Activated CD8-positive, alpha-beta memory T cell treated with anti-CD3 and anti-CD28 coated beads for 4 hours (primary cell): ENCODE measurements at regions not wholly inside any gene's neighbourhood (a gene's known extent, or its start where the extent isn't known, plus 50 kb on each side); places are given as distances from the start of the nearest gene placed in this dataset.
"Not testable (repeated sequence)": the region's sequence is repeated elsewhere in the genome, so short reads cannot be mapped to it uniquely, and the experiment has no call there.

Experiments used
- DNase-seq, 2 donors: peaks; one replicate each; pipeline ENCODE4 v3.0.0-alpha.2; 2020; ENCODE audit warnings: low read depth in 2 of 2

DNA sequence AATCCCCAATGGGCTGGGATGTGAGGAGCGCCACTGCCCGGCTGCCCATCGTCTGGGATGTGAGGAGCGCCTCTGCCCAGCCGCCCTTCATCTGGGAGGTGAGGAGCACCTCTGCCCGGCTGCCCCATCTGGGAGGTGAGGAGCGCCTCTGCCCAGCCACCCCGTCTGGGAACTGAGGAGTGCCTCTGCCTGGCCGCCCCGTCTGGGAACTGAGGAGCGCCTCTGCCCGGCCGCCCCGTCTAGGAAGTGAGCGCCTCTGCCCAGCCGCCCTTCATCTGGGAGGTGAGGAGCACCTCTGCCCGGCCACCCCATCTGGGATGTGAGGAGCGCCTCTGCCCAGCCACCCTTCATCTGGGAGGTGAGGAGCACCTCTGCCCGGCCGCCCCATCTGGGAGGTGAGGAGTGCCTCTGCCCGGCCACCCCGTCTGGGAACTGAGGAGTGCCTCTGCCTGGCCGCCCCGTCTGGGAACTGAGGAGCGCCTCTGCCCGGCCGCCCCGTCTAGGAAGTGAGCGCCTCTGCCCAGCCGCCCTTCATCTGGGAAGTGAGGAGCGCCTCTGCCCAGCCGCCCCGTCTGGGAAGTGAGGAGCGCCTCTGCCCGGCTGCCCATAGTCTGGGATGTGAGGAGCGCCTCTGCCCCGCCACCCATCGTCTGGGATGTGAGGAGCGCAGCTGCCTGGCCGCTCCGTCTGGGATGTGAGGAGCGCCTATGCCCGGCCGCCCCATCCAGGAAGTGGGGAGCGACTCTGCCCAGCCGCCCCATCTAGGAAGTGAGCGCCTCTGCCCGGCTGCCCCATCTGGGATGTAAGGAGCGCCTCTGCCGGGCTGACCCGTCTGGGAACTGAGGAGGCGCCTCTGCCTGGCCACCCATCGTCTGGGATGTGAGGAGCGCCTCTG, 1085.7 kb downstream of the TYW1 start:
- DNase-seq = not testable (repeated sequence)

DNA sequence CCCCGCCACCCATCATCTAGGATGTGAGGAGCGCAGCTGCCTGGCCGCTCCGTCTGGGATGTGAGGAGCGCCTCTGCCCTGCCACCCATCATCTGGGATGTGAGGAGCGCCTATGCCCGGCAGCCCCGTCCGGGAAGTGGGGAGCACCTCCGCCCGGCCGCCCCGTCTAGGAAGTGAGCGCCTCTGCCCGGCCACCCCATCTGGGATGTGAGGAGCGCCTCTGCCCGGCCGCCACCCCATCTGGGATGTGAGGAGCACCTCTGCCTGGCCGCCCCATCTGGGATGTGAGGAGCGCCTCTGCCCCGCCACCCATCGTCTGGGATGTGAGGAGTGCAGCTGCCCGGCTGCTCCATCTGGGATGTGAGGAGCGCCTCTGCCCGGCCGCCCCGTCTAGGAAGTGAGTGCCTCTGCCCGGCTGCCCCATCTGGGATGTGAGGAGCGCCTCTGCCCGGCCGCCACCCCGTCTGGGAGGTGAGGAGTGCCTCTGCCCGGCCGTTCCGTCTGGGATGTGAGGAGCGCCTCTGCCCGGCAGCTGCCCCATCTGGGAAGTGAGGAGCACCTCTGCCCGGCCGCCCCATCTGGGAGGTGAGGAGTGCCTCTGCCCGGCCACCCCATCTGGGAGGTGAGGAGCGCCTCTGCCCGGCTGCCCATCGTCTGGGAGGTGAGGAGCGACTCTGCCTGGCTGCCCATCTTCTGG, 1086.5 kb downstream of the TYW1 start:
- not testable (repeated sequence) for DNase-seq

DNA sequence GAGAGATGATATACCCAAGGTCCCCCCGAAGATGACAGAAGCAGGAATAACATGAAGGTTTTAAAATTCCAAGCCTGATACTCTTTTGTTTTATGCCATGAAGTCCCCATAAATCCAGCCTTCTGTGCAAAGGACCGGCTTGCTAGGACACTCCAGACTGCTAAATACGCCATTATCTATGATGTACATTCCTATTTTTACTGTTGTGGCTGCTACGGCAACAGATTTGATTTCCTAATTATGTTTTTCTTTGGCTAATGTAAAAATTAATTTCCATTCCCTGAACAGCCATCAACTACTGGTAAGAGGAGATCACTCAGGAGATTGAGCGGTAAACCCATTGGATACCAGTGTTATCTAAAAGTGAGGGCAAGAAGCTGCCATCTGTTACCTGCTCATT, 1090.8 kb downstream of the TYW1 start:
- DNase-seq = no peak

DNA sequence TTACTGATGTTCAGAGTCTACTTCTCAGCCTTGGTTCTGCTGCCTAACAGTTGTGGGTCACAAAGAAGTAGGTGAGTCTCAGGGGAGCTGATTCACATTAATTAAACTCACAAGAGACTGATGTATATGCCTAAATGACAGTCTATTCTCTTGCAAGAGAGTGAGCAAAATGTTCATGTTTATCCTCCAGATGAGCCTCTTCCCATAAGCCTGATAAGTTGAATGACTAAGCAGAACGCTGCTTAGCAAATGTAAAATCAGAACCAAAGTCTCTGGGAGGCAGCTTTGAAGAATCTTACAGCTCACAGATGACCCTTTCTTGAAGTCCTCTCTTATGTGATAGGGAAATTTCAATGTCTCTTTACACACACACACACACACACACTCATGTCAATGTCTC, 1092.2 kb downstream of the TYW1 start:
- no peak for DNase-seq

DNA sequence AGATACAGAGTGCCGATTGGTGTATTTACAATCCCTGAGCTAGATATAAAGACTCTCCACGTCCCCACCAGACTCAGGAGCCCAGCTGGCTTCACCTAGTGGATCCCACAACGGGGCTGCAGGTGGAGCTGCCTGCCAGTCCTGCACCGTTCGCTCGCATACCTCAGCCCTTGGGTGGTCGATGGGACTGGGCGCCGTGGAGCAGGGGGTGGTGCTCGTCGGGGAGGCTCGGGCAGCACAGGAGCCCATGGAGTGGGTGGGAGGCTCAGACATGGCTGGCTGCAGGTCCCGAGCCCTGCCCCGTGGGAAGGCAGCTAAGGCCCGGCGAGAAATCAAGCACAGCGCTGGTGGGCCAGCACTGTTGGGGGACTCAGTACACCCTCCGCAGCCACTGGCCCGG, 1093.6 kb downstream of the TYW1 start:
- not testable (repeated sequence) for DNase-seq

DNA sequence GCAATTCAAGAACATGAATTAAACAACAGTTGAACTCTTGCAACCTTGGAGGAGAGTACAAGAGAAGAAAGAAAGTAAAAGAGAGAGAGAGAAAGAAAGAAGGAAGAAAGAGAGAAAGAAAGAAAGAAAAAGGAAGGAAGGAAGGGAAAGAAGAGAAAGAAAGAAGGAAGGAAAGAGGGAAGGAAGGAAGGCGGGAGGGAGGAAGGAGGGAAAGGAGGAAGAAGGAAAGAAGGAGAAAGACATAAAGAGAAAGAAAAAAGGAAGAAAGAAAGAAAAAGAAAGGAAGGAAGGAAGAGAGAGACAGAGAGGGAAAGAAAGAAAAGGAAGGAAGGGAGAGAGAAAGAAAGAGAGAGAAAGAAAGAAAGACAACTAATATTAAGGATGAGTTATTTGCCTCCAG, 1106.7 kb downstream of the TYW1 start:
- no peak for DNase-seq

DNA sequence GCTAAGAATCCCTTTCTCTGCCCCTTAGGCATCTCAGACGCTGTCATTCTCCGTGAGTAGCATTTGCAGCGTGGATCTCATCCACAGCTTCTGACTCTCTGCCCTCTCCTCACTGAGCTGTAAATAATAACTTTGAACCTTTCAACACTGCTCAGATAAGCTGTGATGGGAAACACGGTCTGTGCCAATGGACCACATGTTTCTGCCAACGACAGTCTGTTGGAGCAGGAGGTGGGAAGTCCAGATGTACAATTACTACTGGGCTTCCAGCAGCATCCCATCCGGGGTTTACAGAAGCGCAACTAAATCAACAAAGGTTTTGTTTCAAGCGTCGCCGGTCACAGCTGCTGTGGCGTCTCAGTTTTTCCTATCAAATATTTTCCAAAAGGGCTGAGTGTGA, 1110.6 kb downstream of the TYW1 start:
- DNase-seq = no peak

DNA sequence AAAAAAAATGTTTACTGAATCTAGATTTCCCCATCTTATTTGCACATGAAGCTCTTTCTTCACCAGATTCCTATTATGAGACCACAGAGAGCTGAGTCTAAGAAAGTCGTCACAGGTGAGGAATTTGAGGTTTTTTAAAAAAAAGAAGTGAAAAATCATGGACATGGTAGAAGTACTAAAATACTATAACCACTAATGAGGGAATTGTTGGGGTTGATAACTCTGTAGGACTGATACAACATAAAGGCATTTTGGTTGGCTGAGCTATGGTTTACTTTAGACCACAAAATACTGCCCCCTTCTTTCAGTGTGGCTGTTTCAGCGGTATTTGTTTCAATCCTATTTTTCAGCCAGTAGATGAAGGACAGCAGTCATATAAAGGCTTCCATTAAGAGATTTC, 1111.3 kb downstream of the TYW1 start:
- DNase-seq = no peak

DNA sequence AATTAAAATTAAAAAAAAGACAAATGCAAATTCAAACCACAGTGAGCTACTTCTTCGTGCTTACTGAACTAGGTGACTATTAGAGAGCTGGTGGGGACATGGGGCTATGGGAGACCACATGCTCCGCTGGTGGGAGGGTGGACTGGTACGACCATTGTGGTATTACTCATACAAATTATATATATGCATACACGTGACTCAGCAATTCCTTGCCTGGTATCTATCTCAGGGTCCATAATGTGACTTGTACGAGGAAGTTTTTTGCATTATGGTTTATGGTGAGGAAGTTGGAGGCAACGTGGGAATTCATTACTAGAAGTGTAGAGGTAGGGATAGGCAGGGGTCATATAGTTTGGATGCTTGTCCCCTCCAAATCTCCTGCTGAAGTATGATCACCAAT, 1112.7 kb downstream of the TYW1 start:
- DNase-seq = no peak

DNA sequence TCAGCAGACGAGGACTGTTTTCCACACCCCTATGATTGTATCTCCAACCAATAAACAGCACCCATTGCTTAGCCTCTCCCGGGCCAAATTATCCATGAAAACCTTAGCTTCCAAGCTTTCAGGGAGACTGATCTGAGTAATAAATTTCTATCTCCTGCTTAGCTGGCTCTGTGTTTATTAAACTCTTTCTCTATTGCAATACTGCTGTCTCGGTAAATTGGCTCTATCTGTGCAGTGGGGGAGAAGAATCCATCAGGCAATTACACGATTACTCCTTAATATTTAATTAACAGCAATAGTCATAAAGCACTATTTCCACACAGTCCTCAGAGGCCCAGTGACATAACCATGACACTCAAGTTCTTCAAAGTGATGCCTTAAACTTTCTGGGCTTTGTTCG, 1122.8 kb downstream of the TYW1 start:
- DNase-seq = no peak

DNA sequence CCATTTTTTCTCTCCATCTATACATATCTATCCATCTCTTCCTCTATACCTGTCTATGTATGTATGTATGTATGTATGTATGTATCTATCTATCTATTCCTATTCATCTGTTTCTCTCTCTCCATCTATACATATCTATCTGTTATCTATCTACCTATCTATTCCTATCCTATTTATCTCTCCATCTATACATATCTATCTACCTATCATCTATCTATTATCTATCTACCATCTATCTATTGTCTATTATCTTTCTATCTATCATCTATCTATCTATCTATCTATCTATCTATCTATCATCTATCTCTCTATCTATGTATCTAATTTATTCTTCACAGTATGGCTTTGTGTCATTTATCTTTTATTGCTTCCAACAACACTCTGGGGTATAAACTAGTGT, 1124.4 kb downstream of the TYW1 start:
- DNase-seq = no peak

DNA sequence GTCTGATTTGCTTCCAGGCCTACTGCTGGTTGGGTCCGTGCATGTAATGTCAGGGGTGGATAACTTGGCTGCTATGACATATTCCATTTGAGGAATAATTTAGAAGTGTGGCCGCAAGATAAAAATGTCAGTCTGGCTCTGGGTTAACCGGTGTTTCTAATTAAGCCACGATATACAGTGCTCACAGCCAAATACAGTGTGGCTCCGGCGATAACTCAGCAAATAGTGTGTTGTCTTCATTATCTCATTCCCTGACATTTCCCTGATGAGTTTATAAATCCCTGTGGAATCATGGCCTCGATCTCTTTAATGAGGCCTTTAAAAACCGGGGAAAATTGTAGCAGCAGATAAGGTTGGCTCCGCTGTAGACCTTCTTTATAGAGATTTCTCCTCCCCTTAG, 1125.0 kb downstream of the TYW1 start:
- no peak for DNase-seq

DNA sequence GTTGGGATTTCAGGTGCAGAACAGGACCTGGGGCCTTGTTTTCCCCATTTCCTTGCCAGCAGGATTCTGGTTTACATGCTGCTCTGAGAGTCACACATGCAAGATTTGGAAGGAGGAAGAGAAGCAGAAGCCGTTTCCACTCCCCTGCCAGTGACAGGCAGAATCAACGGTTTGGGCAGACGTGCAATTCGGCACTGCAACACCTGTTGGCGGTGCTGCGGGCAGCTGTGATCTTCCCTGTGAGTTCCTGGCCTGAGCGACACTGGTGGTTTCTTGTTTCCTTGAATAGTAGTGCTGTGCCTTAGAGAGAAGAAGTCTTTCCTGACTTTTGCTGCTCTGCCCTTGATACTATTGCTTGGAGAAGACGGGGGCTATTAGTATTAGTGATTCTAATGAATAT, 1126.2 kb downstream of the TYW1 start:
- no peak for DNase-seq

DNA sequence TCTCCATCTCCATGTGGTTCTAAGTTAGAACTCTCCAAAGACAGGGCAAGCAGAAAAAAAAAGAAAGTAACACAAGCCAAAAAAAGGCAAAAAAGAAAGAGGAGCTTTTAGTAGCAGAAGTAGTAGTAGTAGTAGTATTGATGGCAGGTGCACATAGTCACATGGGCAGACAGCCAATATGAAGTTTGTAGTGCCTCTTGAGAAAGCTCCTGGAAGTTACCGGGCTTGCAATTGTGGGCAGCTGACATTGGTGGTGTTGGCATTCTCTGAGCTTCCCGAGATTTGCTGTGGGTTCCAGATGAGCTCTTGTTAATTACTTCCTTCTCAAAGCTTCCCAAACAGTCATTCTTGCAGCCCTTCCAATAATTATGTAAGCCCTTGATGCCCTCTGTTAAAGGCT, 1128.5 kb downstream of the TYW1 start:
- no peak for DNase-seq

DNA sequence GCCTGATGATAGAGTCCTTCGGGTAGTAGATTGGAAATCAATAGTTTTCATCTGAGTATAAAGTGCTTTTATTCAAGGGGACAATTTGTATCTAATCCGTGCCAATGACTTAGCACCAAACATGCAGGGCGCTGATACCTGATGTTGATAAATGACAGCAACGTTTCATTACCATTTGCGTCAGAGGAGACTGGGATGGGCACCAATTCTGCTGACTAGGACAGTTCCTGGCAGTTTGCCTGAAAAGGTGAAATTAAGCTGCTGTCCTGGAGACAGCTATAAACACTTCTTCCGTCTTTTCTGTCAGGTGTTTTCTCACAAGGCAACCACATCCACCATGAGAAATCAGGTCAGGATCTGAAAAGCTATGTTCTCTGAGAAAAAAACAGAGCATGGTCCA, 1136.4 kb downstream of the TYW1 start:
- DNase-seq = no peak

DNA sequence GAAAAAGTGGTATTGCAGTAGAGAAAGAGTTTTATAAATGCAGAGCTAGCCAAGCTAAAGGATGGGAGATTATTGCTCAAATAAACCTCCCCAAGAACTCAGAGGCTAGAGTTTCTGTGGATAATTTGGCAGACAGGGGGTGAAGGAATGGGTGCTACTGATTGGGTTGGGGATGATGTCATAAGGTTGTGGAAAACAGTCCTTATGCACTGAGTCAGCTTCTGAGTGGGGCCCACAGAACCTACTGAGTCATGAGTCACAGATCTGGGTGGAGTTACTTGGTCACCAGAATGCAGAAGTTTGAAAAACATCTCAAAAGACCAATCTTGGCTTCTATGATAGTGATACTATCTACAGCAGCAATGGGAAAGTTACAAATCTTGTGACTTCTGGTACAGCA, 1146.7 kb downstream of the TYW1 start:
- no peak for DNase-seq

DNA sequence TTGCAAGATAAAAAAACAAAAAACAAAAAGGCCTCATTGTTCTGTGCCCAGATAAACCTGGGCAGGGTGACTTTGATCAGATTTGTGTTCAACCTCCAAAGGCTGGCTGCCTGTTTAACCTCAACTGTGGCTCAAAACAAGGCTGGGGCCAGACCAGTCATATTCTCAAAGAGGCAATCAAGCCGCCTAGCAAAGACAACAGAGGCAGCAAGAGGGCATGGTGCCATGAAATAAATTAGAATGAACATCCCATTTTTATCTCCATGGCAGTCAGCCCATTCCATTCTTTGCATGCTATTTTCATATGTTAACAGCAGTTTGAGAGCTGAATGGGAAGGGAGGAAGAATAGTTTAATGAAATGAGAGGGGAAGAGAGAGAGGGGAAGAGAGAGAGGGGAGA, 1150.3 kb downstream of the TYW1 start:
- no peak for DNase-seq

DNA sequence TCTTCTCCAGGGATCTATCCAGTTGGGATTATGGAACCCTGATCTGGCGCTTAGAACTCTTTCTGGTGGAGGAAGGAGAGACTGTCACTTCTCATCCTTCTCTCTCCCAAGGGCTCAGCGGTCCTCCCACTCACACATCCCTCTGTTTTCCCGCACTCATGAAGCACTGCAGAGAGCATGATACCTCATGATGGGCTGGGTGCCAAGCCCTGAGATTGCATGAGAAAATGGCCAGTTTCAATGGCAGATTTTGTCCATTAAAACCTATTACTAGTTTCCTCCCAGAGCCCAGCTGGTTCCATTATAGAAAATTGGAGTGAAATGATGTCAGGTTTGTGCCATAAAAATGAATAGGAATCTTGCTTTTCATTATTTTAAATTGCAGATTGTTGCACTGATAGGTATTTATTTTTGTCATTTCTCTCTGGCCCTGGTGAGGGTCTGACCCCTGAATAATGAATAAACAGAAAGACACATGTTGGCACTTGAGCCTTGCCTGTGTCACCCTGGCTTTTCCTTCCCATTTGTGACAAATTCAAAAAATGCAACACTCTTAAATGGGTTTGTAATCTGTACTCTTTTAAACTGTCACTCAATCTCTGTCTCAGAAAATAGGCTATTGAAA, 1151.1 kb downstream of the TYW1 start:
- DNase-seq = no peak

DNA sequence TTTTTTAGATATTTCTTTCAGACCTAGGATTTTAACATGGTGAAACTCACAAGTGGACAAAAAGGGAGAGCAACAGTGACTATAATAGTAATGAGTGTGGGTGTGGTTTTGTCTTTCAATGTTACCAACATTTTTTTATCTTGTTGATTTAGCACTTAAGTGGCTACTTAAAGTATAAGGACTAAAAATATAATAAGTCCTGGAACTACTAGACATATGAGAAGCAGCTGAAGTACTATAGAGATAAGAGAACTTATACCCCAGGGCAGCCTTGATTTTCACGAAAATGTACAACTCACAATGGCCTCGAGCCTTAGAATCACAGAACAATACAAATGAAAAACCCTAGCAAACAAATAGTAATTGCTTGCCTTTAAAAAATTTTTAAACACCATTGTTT, 1151.8 kb downstream of the TYW1 start:
- DNase-seq = no peak

DNA sequence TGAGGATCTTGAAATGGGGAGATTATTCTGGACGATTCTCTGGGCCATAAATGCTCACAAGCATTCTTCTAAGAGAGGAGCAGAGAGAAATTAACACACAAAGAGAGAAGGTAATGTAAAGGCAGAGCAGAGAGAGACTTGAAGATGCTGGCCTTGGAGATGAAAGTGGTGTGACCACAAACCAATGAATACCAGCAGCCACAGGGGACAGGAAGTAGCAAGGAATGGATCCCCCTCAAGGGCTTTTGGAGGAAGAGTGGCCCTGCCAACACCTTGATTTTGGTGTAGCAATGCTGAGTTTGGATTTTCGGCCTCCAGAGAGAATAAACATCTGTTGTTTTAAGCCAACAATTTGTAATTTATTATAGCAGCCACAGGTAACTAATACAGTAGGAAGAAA, 1155.6 kb downstream of the TYW1 start:
- DNase-seq = no peak

DNA sequence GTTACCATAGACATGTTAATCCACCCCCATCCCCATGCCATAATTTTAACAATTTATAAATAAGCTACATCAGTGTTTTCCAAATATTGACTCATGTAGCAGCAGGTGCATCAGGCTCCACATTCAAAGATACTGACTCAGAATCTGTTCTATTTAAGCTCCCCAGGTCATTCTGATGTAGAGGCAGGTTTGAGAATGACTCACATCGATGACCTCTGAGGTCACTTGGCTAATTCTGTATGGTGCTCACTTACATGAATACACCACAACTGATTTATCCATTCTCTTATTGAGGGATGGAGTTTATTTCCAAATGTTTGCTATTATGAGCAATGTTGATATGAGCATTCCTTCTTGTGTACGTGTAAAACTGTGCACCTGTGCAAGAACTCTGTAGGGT, 1159.0 kb downstream of the TYW1 start:
- no peak for DNase-seq

DNA sequence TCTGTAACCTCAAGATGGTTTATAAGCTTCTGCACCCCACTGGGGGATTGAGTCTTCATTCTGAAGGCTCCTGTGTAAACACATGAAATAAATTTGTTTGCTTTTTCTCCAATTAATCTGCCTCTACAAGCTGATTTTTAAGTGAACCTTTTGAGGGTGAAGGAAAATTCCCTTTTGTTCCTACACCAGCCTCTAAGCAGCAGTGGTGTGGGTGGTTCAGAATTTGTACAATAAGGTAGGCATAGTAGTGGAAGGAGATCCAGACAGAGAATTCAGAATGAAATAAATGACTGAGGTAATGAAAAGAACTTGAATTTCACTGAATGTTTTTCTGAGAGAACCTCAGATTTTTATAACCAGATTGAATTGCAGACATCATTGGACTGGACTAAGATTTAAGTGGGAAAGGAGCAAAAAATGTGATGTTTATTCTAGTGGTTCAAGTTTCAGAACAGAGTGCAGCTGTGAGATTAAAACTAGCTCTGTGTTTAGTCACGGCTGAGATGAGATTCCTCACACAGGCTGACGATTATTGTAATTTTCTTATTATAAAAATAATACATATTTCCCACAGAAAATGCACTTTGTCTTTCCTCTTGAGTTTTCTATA, 1162.2 kb downstream of the TYW1 start:
- DNase-seq = no peak

DNA sequence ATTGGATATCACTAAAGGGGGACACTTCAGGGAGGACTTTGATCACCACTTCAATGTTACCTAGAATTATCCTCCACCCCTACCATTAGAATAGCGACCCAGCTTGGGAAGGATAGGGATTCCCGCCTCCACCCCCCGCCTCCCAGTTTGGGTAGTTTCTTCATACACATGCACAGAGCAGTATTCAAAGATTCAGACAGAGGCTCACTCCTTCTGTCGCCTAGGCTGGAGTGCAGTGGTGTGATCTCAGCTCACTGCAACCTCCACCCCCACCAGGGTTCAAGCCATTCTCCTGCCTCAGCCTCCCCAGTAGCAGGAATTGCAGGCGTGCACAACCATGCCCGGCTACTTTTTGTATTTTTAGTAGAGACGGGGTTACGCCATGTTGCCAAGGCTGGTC, 1166.1 kb downstream of the TYW1 start:
- DNase-seq = no peak
